ENCODE measurements at regions not wholly inside any gene's neighbourhood (a gene's known extent, or its start where the extent isn't known, plus 50 kb on each side); places are given as distances from the start of the nearest gene placed in this dataset.

- DNase-seq, result no peak
Observed at GRCh38 chr4:22003878-22004277, 55.3 kb upstream of the KCNIP4 start.
